ENCODE measurements at regions not wholly inside any gene's neighbourhood (a gene's known extent, or its start where the extent isn't known, plus 50 kb on each side); places are given as distances from the start of the nearest gene placed in this dataset.

DNA sequence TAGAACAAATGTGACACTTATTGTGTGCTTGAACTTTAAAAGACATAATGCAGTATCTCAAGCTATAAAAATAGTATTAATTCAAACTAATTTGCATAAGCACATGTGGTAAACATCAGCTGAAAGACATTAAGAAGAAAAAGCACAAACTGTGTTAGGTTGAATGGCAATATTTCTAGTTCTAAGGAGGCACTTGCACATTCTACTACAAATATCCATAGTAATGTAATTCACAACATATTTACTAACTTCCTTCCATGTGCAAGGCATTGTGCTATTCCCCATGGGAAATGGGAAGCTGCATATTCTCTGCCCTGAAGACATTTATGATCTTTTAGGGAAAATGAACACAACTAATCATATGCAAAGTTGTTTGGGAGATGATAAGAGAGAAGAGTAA is 80.2 kb upstream of the SLC13A1 start:
- Histone ChIP-seq H3K36me3 (no peaks in the 10 kb centered on the region), H3K4me3 (no peak overlapping the region), H3K27me3 (no peaks in the 10 kb centered on the region), H3K27ac (no peak overlapping the region), H3K9me3 (no peaks in the 10 kb centered on the region), H3K4me1 (no peaks in the 10 kb centered on the region)
- DNase-seq, result no peak
- no peak for ATAC-seq (ENCODE audit: low FRiP score in 2 of 2)
- TF ChIP-seq, protein P1, sequence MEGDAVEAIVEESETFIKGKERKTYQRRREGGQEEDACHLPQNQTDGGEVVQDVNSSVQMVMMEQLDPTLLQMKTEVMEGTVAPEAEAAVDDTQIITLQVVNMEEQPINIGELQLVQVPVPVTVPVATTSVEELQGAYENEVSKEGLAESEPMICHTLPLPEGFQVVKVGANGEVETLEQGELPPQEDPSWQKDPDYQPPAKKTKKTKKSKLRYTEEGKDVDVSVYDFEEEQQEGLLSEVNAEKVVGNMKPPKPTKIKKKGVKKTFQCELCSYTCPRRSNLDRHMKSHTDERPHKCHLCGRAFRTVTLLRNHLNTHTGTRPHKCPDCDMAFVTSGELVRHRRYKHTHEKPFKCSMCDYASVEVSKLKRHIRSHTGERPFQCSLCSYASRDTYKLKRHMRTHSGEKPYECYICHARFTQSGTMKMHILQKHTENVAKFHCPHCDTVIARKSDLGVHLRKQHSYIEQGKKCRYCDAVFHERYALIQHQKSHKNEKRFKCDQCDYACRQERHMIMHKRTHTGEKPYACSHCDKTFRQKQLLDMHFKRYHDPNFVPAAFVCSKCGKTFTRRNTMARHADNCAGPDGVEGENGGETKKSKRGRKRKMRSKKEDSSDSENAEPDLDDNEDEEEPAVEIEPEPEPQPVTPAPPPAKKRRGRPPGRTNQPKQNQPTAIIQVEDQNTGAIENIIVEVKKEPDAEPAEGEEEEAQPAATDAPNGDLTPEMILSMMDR (IDR thresholded peaks at IDR 0.05), result no peak
- TF ChIP-seq POLR2AphosphoS5 (IDR thresholded peaks at IDR 0.05), result no peak

- no peak overlapping the region for H3K4me3 ChIP-seq
- DNase-seq, result no peak
- H3K27me3 ChIP-seq, result no peaks in the 10 kb centered on the region
- no peak for TF ChIP-seq EP300 (IDR thresholded peaks at IDR 0.05)
- TF ChIP-seq, protein P1 (IDR thresholded peaks at IDR 0.05), result no peak
- ATAC-seq (ENCODE audit: low FRiP score in 2 of 2), result peak in 1 of 2 donors; percentile 51
- no peaks in the 10 kb centered on the region for H3K36me3 ChIP-seq
- no peak overlapping the region for H3K27ac ChIP-seq
- no peaks in the 10 kb centered on the region for H3K4me1 ChIP-seq
- no peaks in the 10 kb centered on the region for H3K9me3 ChIP-seq
- WGBS, 2 donors, result 93 to 95% methylated on average over 2 of the region's 2 CpGs
Measured at GRCh38 chr7:123275036-123275753, 75.4 kb upstream of the SLC13A1 start.

DNA sequence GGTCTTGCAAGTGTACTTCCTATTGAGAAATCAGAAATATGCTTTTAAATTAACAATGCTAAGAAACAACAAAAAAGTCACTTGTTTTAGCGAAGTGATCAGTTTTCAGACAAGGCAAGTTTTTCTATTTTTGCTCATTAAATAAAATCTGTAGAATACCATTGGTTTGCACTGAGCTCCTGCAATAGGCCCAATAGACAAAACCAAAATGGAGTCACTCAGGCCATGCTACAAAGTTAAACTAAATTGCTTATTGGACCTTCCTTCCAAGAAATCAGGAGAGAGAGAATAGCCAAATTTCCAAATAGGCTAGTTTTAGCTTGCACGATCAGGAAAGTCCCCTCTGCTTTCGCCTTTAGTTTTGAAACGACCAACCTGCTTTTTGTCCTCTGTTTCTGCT is 73.4 kb upstream of the SLC13A1 start:
- H3K9me3 ChIP-seq, result no peaks in the 10 kb centered on the region
- ATAC-seq (ENCODE audit: low FRiP score in 2 of 2), result no peak
- 92 to 93% methylated on average over 4 of the region's 4 CpGs for WGBS, 2 donors
- no peaks in the 10 kb centered on the region for H3K27me3 ChIP-seq
- no peak for DNase-seq
- H3K4me1 ChIP-seq, result no peaks in the 10 kb centered on the region
- H3K4me3 ChIP-seq, result no peak overlapping the region
- H3K27ac ChIP-seq, result no peak overlapping the region
- H3K36me3 ChIP-seq, result no peaks in the 10 kb centered on the region
- TF ChIP-seq EP300 (IDR thresholded peaks at IDR 0.05) (no peak), POLR2A (IDR thresholded peaks at IDR 0.05) (no peak), POLR2AphosphoS5 (IDR thresholded peaks at IDR 0.05) (no peak)
- TF ChIP-seq, protein P1 (IDR thresholded peaks at IDR 0.05), result no peak

DNA sequence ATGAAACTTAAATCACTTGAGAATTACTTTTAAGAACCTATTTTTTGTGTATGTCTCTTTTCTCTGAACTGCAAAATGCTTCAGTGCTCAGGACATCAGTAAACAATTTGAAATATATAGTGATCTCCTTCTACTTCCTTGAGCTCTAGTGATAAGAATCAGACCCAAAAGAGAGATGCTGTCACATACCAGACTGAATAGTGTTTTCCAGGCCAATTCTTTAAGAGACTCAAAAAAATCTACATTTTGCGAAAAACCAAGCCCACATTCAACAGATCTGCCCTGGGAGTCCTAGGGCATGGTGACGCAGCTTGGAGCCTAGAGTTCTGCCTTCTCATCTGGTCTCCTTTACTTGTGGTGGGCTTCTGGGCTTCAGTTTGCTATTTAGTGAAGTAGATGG is 72.1 kb upstream of the SLC13A1 start:
- Histone ChIP-seq H3K9me3 (no peaks in the 10 kb centered on the region), H3K4me1 (no peaks in the 10 kb centered on the region), H3K4me3 (no peak overlapping the region), H3K27ac (no peak overlapping the region), H3K27me3 (no peaks in the 10 kb centered on the region), H3K36me3 (no peaks in the 10 kb centered on the region)
- no peak for DNase-seq
- WGBS, 2 donors, result 91 to 95% methylated on average over 2 of the region's 2 CpGs
- TF ChIP-seq EP300 (IDR thresholded peaks at IDR 0.05), result no peak
- TF ChIP-seq, protein P1 (IDR thresholded peaks at IDR 0.05), result no peak
- no peak for TF ChIP-seq POLR2A (IDR thresholded peaks at IDR 0.05)
- no peak for TF ChIP-seq POLR2AphosphoS5 (IDR thresholded peaks at IDR 0.05)
- no peak for ATAC-seq (ENCODE audit: low FRiP score in 2 of 2)

GRCh38 chr7:123271231-123271630 is 71.5 kb upstream of the SLC13A1 start:
- WGBS, 2 donors, result 73 to 77% methylated on average over 3 of the region's 3 CpGs
- TF ChIP-seq POLR2AphosphoS5 (IDR thresholded peaks at IDR 0.05), result no peak
- Histone ChIP-seq H3K4me1 (no peaks in the 10 kb centered on the region), H3K27ac (no peak overlapping the region), H3K4me3 (no peak overlapping the region), H3K36me3 (no peaks in the 10 kb centered on the region), H3K27me3 (no peaks in the 10 kb centered on the region), H3K9me3 (no peaks in the 10 kb centered on the region)
- DNase-seq (no peak), ATAC-seq (ENCODE audit: low FRiP score in 2 of 2) (peak in 1 of 2 donors; percentile 76)

Measured in upper lobe of left lung (tissue), 6 donors.